GM10266 (cell line): ENCODE measurements at regions not wholly inside any gene's neighbourhood (a gene's known extent, or its start where the extent isn't known, plus 50 kb on each side); places are given as distances from the start of the nearest gene placed in this dataset.

Experiments
- DNase-seq: peaks from one replicate; pipeline ENCODE4 v3.0.0; 2012; ENCODE audit errors: extremely low spot score
- TF ChIP-seq, protein P1 (sequence below): IDR thresholded peaks from 2 replicates; pipeline ENCODE4 v1.5.1; 2012; ENCODE audit warnings: mild to moderate bottlenecking, low read depth; ENCODE audit not compliant: control insufficient read depth, insufficient read depth; ENCODE audit errors: missing control alignments

GRCh38 chr13:81446441-81446840 is 1105.5 kb upstream of the SPRY2 start:
- DNase-seq = no peak
- TF ChIP-seq, protein P1, sequence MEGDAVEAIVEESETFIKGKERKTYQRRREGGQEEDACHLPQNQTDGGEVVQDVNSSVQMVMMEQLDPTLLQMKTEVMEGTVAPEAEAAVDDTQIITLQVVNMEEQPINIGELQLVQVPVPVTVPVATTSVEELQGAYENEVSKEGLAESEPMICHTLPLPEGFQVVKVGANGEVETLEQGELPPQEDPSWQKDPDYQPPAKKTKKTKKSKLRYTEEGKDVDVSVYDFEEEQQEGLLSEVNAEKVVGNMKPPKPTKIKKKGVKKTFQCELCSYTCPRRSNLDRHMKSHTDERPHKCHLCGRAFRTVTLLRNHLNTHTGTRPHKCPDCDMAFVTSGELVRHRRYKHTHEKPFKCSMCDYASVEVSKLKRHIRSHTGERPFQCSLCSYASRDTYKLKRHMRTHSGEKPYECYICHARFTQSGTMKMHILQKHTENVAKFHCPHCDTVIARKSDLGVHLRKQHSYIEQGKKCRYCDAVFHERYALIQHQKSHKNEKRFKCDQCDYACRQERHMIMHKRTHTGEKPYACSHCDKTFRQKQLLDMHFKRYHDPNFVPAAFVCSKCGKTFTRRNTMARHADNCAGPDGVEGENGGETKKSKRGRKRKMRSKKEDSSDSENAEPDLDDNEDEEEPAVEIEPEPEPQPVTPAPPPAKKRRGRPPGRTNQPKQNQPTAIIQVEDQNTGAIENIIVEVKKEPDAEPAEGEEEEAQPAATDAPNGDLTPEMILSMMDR = no peak

- TF ChIP-seq, protein P1 = no peak
Measured at GRCh38 chr13:81442904-81443303, 1102.0 kb upstream of the SPRY2 start.

DNA sequence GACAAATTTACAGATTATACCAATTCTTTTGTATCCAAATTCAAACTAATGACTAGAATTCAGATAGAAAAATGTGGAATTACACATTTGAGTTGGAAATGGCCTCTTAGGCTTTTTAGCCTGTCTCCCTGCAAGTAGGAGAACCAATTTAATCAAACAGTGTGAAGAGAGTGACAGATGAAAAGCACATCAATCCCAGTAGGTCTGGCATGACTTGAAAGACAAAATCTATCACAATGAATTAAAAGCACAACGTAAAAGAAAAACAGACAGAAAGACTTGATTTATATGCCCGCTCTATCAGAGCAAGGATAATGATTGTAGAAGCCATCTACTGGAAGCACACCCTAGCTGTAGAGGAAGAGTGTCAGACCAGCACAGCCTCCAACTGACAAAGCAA is 1084.4 kb upstream of the SPRY2 start:
- DNase-seq = no peak

More at GRCh38 chr13:81442904-81443303, 1102.0 kb upstream of the SPRY2 start:
- no peak for DNase-seq

GRCh38 chr13:81409284-81409683 is 1068.4 kb upstream of the SPRY2 start:
- no peak for DNase-seq
- TF ChIP-seq, protein P1 = no peak

More for the DNA sequence above, 1084.4 kb upstream of the SPRY2 start:
- TF ChIP-seq, protein P1 = no peak

GRCh38 chr13:81408647-81409046 is 1067.7 kb upstream of the SPRY2 start:
- TF ChIP-seq, protein P1 = no peak
- DNase-seq = no peak

DNA sequence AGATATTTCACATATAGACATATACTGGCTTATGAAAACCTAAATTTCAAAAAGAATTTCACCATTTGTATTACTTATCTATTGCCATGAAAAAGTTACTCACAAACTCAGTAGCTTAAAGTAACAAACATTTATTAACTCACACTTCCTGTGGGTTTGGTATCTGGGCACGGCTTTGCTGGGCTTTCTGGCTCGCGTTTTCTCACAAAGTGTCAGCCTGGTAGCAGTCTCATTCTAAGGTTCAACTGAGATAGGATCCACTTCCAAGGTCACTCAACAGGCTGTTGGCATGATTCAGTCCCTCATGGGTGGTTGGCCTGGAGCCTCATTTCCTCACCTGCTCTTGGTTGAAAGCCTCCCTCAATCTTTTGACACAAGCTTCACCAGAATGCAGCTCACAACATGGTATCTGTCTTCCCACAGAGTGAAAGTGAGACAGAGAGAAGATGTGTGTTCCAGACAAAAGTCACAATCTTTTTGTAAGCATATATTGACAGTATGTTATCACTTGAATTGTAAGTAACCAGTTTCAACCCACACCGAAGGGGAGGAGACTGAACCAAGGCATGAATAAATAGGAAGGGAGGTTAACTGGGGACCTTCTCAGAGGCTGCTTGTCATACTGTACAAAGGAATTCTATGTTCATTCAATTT is 1065.8 kb upstream of the SPRY2 start:
- no peak for DNase-seq
- TF ChIP-seq, protein P1 = no peak

DNA sequence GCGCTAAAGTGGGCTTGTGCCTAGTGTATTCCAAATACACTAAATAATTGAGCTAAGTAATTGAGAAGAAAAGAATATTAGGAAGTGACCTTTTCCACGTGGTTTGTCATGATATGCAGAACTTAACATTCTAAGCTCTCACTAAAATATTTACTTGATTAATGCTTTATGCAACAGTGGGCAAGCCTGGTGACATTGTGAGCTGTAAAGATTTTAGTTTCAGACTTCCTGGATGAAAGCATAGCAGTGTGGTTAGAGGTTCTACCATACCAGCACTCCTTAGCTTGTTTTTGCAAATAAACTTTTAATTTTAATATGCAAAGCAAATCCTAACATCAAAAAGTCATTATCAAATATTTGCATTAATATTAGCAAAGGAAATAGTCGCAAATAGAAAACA is 1065.1 kb upstream of the SPRY2 start:
- DNase-seq = no peak
- TF ChIP-seq, protein P1 = no peak
